HAP-1 (cell line): ENCODE measurements at regions not wholly inside any gene's neighbourhood (a gene's known extent, or its start where the extent isn't known, plus 50 kb on each side); places are given as distances from the start of the nearest gene placed in this dataset.

ENCODE experiments used
- DNase-seq, 2 experiments: peaks; one replicate each; pipeline ENCODE4 v3.0.0-alpha.2; 2016 to 2020; ENCODE audit warnings: low spot score in 2 of 2
- H3K27me3 ChIP-seq: fragments of 250-450 bp; sonication (Bioruptor Pico); 2 replicates; pipeline ENCODE4 v1.5.1; 2020; ENCODE audit warnings: low read depth, mild to moderate bottlenecking, moderate library complexity
- H3K36me3 ChIP-seq: fragments of 250-450 bp; sonication (Bioruptor Pico); replicated peaks from 2 replicates; pipeline ENCODE4 v1.5.1; 2020; ENCODE audit warnings: mild to moderate bottlenecking
- H3K4me1 ChIP-seq: fragments of 250-450 bp; sonication (Bioruptor Pico); 2 replicates; pipeline ENCODE4 v1.5.1; 2020; ENCODE audit warnings: mild to moderate bottlenecking
- H3K4me3 ChIP-seq: fragments of 250-450 bp; sonication (Bioruptor Pico); 2 replicates; pipeline ENCODE4 v1.5.1; 2020; ENCODE audit warnings: mild to moderate bottlenecking, moderate library complexity
- H3K9me3 ChIP-seq: fragments of 250-450 bp; sonication (Bioruptor Pico); 2 replicates; pipeline ENCODE4 v1.5.1; 2020; ENCODE audit warnings: mild to moderate bottlenecking, moderate library complexity
- in situ Hi-C: fragments of 300-500 bp; cut with MboI; formaldehyde crosslinking; loops from 3 replicates; pipeline ENCODE4 v1.14.3; 2020; ENCODE audit warnings: low sequenced_read_pairs, inconsistent platforms, mixed read lengths

- in situ Hi-C loops, result no loop called here
Observed at GRCh38 chr10:31630861-31631567, 297.6 kb downstream of the ARHGAP12 start.

GRCh38 chr10:31625566-31625965 lies 303.1 kb downstream of the ARHGAP12 start:
- Histone ChIP-seq H3K4me3 (no peak overlapping the region), H3K36me3 (no peaks in the 10 kb centered on the region), H3K9me3 (no peaks in the 10 kb centered on the region), H3K4me1 (no peaks in the 10 kb centered on the region), H3K27me3 (no peaks in the 10 kb centered on the region; the same call in 1 of the 2 replicates)
- in situ Hi-C loops, result no loop called here
- DNase-seq, result no peak

More at GRCh38 chr10:31630861-31631567, 297.6 kb downstream of the ARHGAP12 start:
- no peaks in the 10 kb centered on the region for H3K9me3 ChIP-seq
- H3K36me3 ChIP-seq, result no peaks in the 10 kb centered on the region
- H3K27me3 ChIP-seq, result no peaks in the 10 kb centered on the region; the same call in 1 of the 2 replicates
- H3K4me1 ChIP-seq, result no peaks in the 10 kb centered on the region
- DNase-seq, result no peak
- no peak overlapping the region for H3K4me3 ChIP-seq

GRCh38 chr10:31624611-31625010 lies 304.0 kb downstream of the ARHGAP12 start:
- Histone ChIP-seq H3K27me3 (no peaks in the 10 kb centered on the region; the same call in 1 of the 2 replicates), H3K4me3 (no peak overlapping the region), H3K36me3 (no peaks in the 10 kb centered on the region), H3K4me1 (no peaks in the 10 kb centered on the region), H3K9me3 (no peaks in the 10 kb centered on the region)
- no peak for DNase-seq
- in situ Hi-C loops, result no loop called here

GRCh38 chr10:31623947-31624346 lies 304.7 kb downstream of the ARHGAP12 start:
- H3K36me3 ChIP-seq, result no peaks in the 10 kb centered on the region
- in situ Hi-C loops, result no loop called here
- H3K4me3 ChIP-seq, result no peak overlapping the region
- no peaks in the 10 kb centered on the region for H3K4me1 ChIP-seq
- DNase-seq, result no peak
- H3K27me3 ChIP-seq, result no peaks in the 10 kb centered on the region; the same call in 1 of the 2 replicates
- no peaks in the 10 kb centered on the region for H3K9me3 ChIP-seq

GRCh38 chr10:31623466-31623865 lies 304.4 kb downstream of the ZEB1 start:
- no peaks in the 10 kb centered on the region for H3K36me3 ChIP-seq
- no peaks in the 10 kb centered on the region for H3K9me3 ChIP-seq
- in situ Hi-C loops, result no loop called here
- no peak for DNase-seq
- H3K4me1 ChIP-seq, result no peaks in the 10 kb centered on the region
- no peaks in the 10 kb centered on the region for H3K27me3 ChIP-seq
- no peak overlapping the region for H3K4me3 ChIP-seq

- DNase-seq, result no peak
- Histone ChIP-seq H3K4me3 (no peak overlapping the region), H3K27me3 (no peaks in the 10 kb centered on the region), H3K9me3 (no peaks in the 10 kb centered on the region), H3K4me1 (no peaks in the 10 kb centered on the region), H3K36me3 (no peaks in the 10 kb centered on the region)
- in situ Hi-C loops, result no loop called here
Observed at GRCh38 chr10:31622978-31623377, 304.0 kb downstream of the ZEB1 start.

GRCh38 chr10:31621733-31622132 lies 302.7 kb downstream of the ZEB1 start:
- Histone ChIP-seq H3K4me3 (no peak overlapping the region), H3K4me1 (no peaks in the 10 kb centered on the region), H3K9me3 (no peaks in the 10 kb centered on the region), H3K36me3 (no peaks in the 10 kb centered on the region), H3K27me3 (no peaks in the 10 kb centered on the region)
- no peak for DNase-seq
- in situ Hi-C loops, result no loop called here

- Histone ChIP-seq H3K4me3 (no peak overlapping the region), H3K4me1 (no peaks in the 10 kb centered on the region), H3K27me3 (no peaks in the 10 kb centered on the region), H3K36me3 (no peaks in the 10 kb centered on the region), H3K9me3 (no peaks in the 10 kb centered on the region)
- DNase-seq, result peak in 1 of 2 experiments; percentile 37
- in situ Hi-C loops, result no loop called here
Observed at GRCh38 chr10:31620226-31621151, 301.5 kb downstream of the ZEB1 start.

- H3K27me3 ChIP-seq, result no peaks in the 10 kb centered on the region
- in situ Hi-C loops, result no loop called here
- DNase-seq, result no peak
- no peaks in the 10 kb centered on the region for H3K9me3 ChIP-seq
- no peaks in the 10 kb centered on the region for H3K36me3 ChIP-seq
- no peaks in the 10 kb centered on the region for H3K4me1 ChIP-seq
- H3K4me3 ChIP-seq, result no peak overlapping the region
Observed at GRCh38 chr10:31619531-31620061, 300.6 kb downstream of the ZEB1 start.

GRCh38 chr10:31618541-31619291 lies 299.7 kb downstream of the ZEB1 start:
- in situ Hi-C loops, result no loop called here
- no peaks in the 10 kb centered on the region for H3K27me3 ChIP-seq
- no peaks in the 10 kb centered on the region for H3K9me3 ChIP-seq
- no peaks in the 10 kb centered on the region for H3K36me3 ChIP-seq
- no peak for DNase-seq
- no peaks in the 10 kb centered on the region for H3K4me1 ChIP-seq
- no peak overlapping the region for H3K4me3 ChIP-seq

- Histone ChIP-seq H3K27me3 (no peaks in the 10 kb centered on the region), H3K4me3 (no peak overlapping the region), H3K9me3 (no peaks in the 10 kb centered on the region), H3K4me1 (no peaks in the 10 kb centered on the region), H3K36me3 (no peaks in the 10 kb centered on the region)
- in situ Hi-C loops, result no loop called here
- no peak for DNase-seq
Observed at GRCh38 chr10:31617757-31618156, 298.7 kb downstream of the ZEB1 start.

- no peak overlapping the region for H3K4me3 ChIP-seq
- in situ Hi-C loops, result no loop called here
- DNase-seq, result no peak
- H3K36me3 ChIP-seq, result no peaks in the 10 kb centered on the region
- no peaks in the 10 kb centered on the region for H3K27me3 ChIP-seq
- no peaks in the 10 kb centered on the region for H3K9me3 ChIP-seq
- no peaks in the 10 kb centered on the region for H3K4me1 ChIP-seq
Observed at GRCh38 chr10:31617133-31617532, 298.1 kb downstream of the ZEB1 start.

- Histone ChIP-seq H3K4me3 (no peak overlapping the region), H3K4me1 (no peaks in the 10 kb centered on the region), H3K36me3 (no peaks in the 10 kb centered on the region), H3K27me3 (no peaks in the 10 kb centered on the region), H3K9me3 (no peaks in the 10 kb centered on the region)
- DNase-seq, result no peak
- in situ Hi-C loops, result no loop called here
Observed at GRCh38 chr10:31615129-31615528, 296.1 kb downstream of the ZEB1 start.
